HepG2 (cell line): ENCODE measurements at regions not wholly inside any gene's neighbourhood (a gene's known extent, or its start where the extent isn't known, plus 50 kb on each side); places are given as distances from the start of the nearest gene placed in this dataset.
A peak's percentile ranks its signal among the peaks of the same experiment; 100 is the strongest.

ENCODE experiments used
- GMEB1 ChIP-seq: sonication (generic); formaldehyde crosslinking; IDR thresholded peaks from 2 replicates; pipeline ENCODE4 v1.5.1; 2020; ENCODE audit warnings: missing genetic modification reagents, mild to moderate bottlenecking, borderline replicate concordance
- IKZF5 ChIP-seq: IDR thresholded peaks from 2 replicates; pipeline ENCODE4 v1.6.1; 2018; ENCODE audit warnings: missing genetic modification reagents, mild to moderate bottlenecking, missing compliant biosample characterization
- ISX ChIP-seq: sonication (generic); formaldehyde crosslinking; conservative IDR thresholded peaks from 2 replicates; pipeline ENCODE4 v1.5.0; 2020; ENCODE audit warnings: missing genetic modification reagents
- KDM5B ChIP-seq: sonication (generic); formaldehyde crosslinking; IDR thresholded peaks from 2 replicates; pipeline ENCODE4 v1.4.0; 2020; ENCODE audit warnings: missing genetic modification reagents, mild to moderate bottlenecking, borderline replicate concordance
- MAZ ChIP-seq, 2 experiments: sonication (generic) in 1 of 2; formaldehyde crosslinking in 1 of 2; IDR thresholded peaks; 2 replicates each; pipeline versions ENCODE4 v1.5.0 to v1.6.1; 2012 to 2020; ENCODE audit warnings: low read depth in 2 of 2, mild to moderate bottlenecking in 2 of 2, borderline replicate concordance in 1 of 2, improper control_type of control experiment in 1 of 2, low read length in 1 of 2, missing genetic modification reagents in 1 of 2, moderate library complexity in 1 of 2
- NFATC3 ChIP-seq: sonication (generic); formaldehyde crosslinking; IDR thresholded peaks from 2 replicates; pipeline ENCODE4 v1.5.1; 2020; ENCODE audit warnings: mild to moderate bottlenecking, missing genetic modification reagents
- NFE2L1 ChIP-seq: sonication (generic); formaldehyde crosslinking; IDR thresholded peaks from 2 replicates; pipeline ENCODE4 v1.4.0; 2020; ENCODE audit warnings: missing genetic modification reagents, mild to moderate bottlenecking, borderline replicate concordance
- NR1H2 ChIP-seq: sonication (generic); formaldehyde crosslinking; IDR thresholded peaks from 2 replicates; pipeline ENCODE4 v1.8.1; 2022; ENCODE audit warnings: low read depth, missing genetic modification reagents, borderline replicate concordance
- POLR2AphosphoS5 ChIP-seq: IDR thresholded peaks from 2 replicates; pipeline ENCODE4 v1.6.1; 2012; ENCODE audit warnings: low read depth, low read length
- RELA ChIP-seq: sonication (generic); formaldehyde crosslinking; IDR thresholded peaks from 2 replicates; pipeline ENCODE4 v1.4.0; 2020; ENCODE audit warnings: missing genetic modification reagents
- RORA ChIP-seq: sonication (generic); formaldehyde crosslinking; IDR thresholded peaks from 2 replicates; pipeline ENCODE4 v1.5.0; 2020; ENCODE audit warnings: mild to moderate bottlenecking, missing genetic modification reagents, moderate library complexity
- SMAD9 ChIP-seq: sonication (generic); formaldehyde crosslinking; IDR thresholded peaks from 2 replicates; pipeline ENCODE4 v1.5.1; 2020; ENCODE audit warnings: mild to moderate bottlenecking, missing genetic modification reagents
- THAP7 ChIP-seq: sonication (generic); formaldehyde crosslinking; IDR thresholded peaks from 2 replicates; pipeline ENCODE4 v1.8.1; 2023; ENCODE audit warnings: mild to moderate bottlenecking, missing genetic modification reagents
- TRAFD1 ChIP-seq: sonication (generic); formaldehyde crosslinking; IDR thresholded peaks from 2 replicates; pipeline ENCODE4 v1.5.1; 2020; ENCODE audit warnings: missing genetic modification reagents, mild to moderate bottlenecking, borderline replicate concordance
- ZKSCAN5 ChIP-seq: sonication (generic); formaldehyde crosslinking; IDR thresholded peaks from 2 replicates; pipeline ENCODE4 v1.5.1; 2020; ENCODE audit warnings: mild to moderate bottlenecking, missing genetic modification reagents
- ZNF10 ChIP-seq: sonication (generic); formaldehyde crosslinking; IDR thresholded peaks from 2 replicates; pipeline ENCODE4 v1.4.0; 2020; ENCODE audit warnings: mild to moderate bottlenecking, low read depth, missing genetic modification reagents, borderline replicate concordance
- ZNF101 ChIP-seq: sonication (generic); formaldehyde crosslinking; IDR thresholded peaks from 2 replicates; pipeline ENCODE4 v1.4.0; 2020; ENCODE audit warnings: mild to moderate bottlenecking, low read depth, missing genetic modification reagents, borderline replicate concordance
- ZNF329 ChIP-seq: sonication (generic); formaldehyde crosslinking; IDR thresholded peaks from 2 replicates; pipeline ENCODE4 v1.9.0; 2021; ENCODE audit warnings: low read depth, mild to moderate bottlenecking, missing genetic modification reagents
- ZNF333 ChIP-seq: sonication (generic); formaldehyde crosslinking; IDR thresholded peaks from 2 replicates; pipeline ENCODE4 v1.4.0; 2020; ENCODE audit warnings: mild to moderate bottlenecking, missing genetic modification reagents, borderline replicate concordance
- ZNF34 ChIP-seq: sonication (generic); formaldehyde crosslinking; IDR thresholded peaks from 2 replicates; pipeline ENCODE4 v1.4.0; 2020; ENCODE audit warnings: mild to moderate bottlenecking, missing genetic modification reagents, borderline replicate concordance
- ZNF564 ChIP-seq: sonication (generic); formaldehyde crosslinking; IDR thresholded peaks from 2 replicates; pipeline ENCODE4 v1.8.1; 2023; ENCODE audit warnings: mild to moderate bottlenecking, missing genetic modification reagents
- ZNF639 ChIP-seq: conservative IDR thresholded peaks from 2 replicates; pipeline ENCODE4 v1.6.1; 2018; ENCODE audit warnings: missing genetic modification reagents
- ZNF720 ChIP-seq: sonication (generic); formaldehyde crosslinking; IDR thresholded peaks from 2 replicates; pipeline ENCODE4 v1.4.0; 2020; ENCODE audit warnings: missing genetic modification reagents

- no peak for TF ChIP-seq MAZ (IDR thresholded peaks at IDR 0.05; ENCODE audit: borderline replicate concordance, low read depth, low read length)
- TF ChIP-seq MAZ (CRISPR knock-in tag; IDR thresholded peaks at IDR 0.05; ENCODE audit: low read depth): 0 out of 2 replicates have a peak, but pooled peaks have one; percentile 48
- TF ChIP-seq NFATC3 (CRISPR knock-in tag): no peak
- TF ChIP-seq ZNF34 (CRISPR knock-in tag): no peak
- TF ChIP-seq THAP7 (CRISPR knock-in tag): no peak
- TF ChIP-seq TRAFD1 (CRISPR knock-in tag): no peak
- no peak for TF ChIP-seq POLR2AphosphoS5
- TF ChIP-seq ZNF639 (CRISPR knock-in tag): no peak
- no peak for TF ChIP-seq GMEB1 (CRISPR knock-in tag)
- no peak for TF ChIP-seq ZNF101 (CRISPR knock-in tag)
- no peak for TF ChIP-seq RELA
- TF ChIP-seq RORA (CRISPR knock-in tag): no peak
- no peak for TF ChIP-seq NR1H2 (CRISPR knock-in tag)
- TF ChIP-seq ZNF10 (CRISPR knock-in tag): no peak
- no peak for TF ChIP-seq ISX (CRISPR knock-in tag)
- no peak for TF ChIP-seq SMAD9 (CRISPR knock-in tag)
- TF ChIP-seq NFE2L1 (CRISPR knock-in tag): no peak
- TF ChIP-seq ZNF329 (CRISPR knock-in tag): no peak
- TF ChIP-seq ZNF564 (CRISPR knock-in tag): no peak
- TF ChIP-seq ZKSCAN5 (CRISPR knock-in tag): no peak
- no peak for TF ChIP-seq IKZF5 (CRISPR knock-in tag)
- no peak for TF ChIP-seq ZNF720 (CRISPR knock-in tag)
- TF ChIP-seq ZNF333 (CRISPR knock-in tag): no peak
- TF ChIP-seq KDM5B (CRISPR knock-in tag): peak; percentile 39; the same call in 1 of the 2 replicates
Observed at GRCh38 chr3:127473244-127474024, 117.1 kb downstream of the TPRA1 start (continued).
